GM18505 (cell line): ENCODE measurements at regions not wholly inside any gene's neighbourhood (a gene's known extent, or its start where the extent isn't known, plus 50 kb on each side); places are given as distances from the start of the nearest gene placed in this dataset.

Source experiments
- ATAC-seq: cut with Tn5 transposase; IDR thresholded peaks from one replicate; pipeline ENCODE4 v1.9.1; 2021; ENCODE audit not compliant: unreplicated experiment
- POLR2A ChIP-seq: IDR thresholded peaks from 4 replicates; pipeline ENCODE4 v1.6.1; 2011; ENCODE audit warnings: borderline replicate concordance; ENCODE audit not compliant: insufficient read depth, insufficient read length; ENCODE audit errors: extremely low read depth

DNA sequence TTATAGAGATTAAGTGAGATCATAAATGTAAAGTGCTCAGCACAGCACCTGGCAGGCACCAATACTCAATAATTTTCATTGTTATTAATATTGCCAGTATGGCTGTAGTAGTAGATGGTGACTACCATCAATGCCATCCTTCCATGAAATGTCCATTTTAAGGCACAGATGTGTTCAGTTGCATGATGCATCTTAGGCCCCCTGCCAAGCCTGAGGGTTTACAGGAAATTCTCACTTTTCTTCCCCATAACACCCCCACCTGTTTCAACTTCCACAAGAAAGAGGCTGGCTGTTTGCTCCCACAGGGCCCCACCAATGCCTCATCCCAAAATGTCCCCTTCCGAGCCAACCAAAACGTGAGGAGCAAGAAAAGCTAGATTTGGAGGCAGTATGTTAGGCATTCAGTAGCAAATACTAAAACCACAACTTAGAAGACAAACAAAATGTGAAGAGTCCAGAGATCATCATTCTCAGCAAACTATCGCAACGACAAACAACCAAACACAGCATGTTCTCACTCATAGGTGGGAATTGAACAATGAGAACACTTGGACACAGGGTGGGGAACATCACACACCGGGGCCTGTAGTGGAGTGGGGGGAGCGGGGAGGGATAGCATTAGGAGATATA is 110.6 kb upstream of the NHSL1 start:
- ATAC-seq = no peak
- TF ChIP-seq POLR2A = no peak

DNA sequence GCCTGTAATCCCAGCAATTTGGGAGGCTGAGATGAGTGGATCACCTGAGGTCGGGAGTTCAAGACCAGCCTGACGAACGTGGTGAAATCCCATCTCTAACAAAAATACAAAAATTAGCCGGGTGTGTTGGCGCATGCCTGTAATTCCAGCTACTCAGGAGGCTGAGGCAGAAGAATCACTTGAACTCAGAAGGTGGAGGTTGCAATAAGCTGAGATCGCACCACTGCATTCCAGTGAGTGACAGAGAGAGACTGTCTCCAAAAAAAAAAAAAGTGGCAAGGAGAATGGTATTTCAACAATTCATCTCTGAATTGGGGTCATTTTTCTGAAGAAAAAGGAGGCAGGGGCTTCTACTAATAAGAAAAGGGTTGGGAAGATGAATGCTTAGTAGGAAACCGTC is 111.5 kb upstream of the NHSL1 start:
- no peak for ATAC-seq
- no peak for TF ChIP-seq POLR2A

DNA sequence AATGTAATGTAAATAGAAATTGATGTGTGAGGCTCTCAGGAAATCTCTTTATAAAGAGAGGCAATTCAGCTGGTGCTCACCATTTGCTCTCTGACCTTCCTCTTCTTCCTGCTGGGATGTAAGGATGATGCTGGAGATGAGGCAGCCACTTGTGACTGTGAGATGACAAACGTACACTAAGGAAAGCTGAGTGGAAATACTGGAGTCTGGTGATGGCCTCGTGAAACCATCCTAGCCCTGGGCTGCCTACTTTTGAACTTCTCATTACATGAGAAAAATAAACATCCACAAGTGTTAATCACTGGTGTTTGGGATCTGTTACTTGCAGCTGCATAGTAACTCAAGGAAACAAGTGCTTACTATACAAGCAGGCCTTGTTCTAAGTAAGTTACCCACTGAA is 114.9 kb upstream of the NHSL1 start:
- TF ChIP-seq POLR2A = no peak
- no peak for ATAC-seq

DNA sequence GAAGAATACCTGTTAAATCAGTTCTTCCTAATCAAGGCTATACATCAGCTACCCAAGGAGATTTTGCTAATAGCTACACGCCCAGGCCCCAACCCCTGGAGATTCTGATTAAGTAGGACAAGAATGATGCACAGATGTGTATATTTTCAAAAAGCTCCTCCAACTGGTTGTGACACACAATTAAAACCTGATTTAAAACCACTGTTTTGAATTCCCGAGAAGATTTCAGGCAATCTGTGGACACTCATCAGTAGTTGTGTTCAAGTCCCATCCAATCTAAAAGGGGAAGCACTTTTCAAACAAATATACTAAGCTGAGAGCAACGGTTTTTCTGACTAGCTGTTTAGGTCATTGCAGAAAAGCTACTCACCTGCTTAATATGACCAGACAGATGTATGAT is 118.9 kb upstream of the NHSL1 start:
- no peak for TF ChIP-seq POLR2A
- ATAC-seq = no peak

DNA sequence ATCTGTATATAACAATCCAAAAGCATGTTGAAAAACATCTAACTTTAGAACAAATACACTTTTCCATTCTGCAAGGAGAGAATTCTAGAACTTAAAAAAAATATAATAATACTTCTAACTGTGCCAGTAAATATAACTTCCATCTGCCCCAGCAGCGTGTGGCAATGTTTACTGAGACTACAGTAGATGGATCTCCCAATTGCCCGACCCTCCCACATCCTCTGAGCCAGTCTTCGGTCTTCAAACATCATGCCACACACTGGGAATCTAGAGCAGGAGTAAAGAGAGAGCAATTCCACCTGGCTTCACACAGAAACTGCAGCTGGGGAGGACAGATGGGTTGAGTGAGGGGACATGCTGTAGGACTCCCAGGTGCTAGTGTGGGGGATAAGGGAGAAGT is 121.3 kb upstream of the NHSL1 start:
- no peak for TF ChIP-seq POLR2A
- no peak for ATAC-seq

DNA sequence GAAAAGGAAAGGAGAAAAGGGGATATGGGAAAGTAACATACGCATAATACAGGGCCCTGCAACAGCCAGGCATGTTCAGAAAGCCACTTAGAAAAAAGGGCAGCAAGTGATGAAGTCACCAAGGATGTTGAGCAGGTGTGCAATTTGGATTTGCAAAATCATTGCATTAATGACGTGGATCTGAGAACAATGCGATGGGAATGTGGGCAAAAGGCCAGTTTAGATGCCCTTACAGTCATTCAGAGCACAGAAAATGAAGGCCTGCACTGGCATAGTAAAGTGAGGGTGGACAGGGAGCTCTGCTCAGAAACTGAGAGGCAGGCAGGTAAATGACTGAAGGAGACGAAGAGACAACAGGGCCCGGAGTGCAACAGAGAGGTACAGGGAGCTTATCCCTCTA is 123.7 kb upstream of the NHSL1 start:
- no peak for TF ChIP-seq POLR2A
- ATAC-seq = no peak

DNA sequence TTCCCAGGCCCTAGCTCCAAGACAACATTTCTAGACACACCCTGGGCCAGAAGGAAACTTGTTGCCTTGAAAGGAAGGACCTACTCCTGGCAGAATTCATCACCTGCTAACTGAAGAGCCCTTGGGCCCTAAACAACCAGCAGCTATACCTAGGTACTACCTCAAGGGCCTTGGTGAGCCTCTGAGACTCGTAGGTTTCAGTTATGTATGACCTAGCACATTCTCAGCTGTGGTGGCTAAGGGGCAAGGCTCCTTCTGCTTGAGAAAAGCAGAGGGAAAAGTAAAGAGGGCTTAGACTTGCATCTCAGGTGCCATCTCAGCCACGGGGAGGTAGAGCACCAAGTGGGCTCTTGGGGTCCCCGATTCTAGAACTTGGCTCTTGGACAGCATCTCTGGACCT is 132.3 kb upstream of the NHSL1 start:
- no peak for TF ChIP-seq POLR2A
- ATAC-seq = no peak

DNA sequence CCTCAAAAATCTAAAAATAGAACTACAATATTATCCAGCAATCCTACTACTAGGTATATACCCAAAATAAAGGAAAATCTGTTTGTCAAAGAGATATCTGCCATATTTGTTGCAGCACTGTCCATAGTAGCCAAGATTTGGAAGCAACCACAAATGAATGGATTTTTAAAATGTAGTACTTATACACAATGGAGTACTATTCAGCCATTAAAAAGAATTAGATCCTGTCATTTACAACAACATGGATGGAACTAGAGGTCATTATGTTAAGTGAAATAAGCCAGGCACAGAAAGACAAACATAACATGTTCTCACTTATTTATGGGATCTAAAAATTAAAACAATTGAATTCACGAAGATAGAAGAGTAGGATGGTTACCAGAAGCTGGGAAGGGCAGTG is 135.7 kb upstream of the CCDC28A start:
- no peak for ATAC-seq
- no peak for TF ChIP-seq POLR2A

DNA sequence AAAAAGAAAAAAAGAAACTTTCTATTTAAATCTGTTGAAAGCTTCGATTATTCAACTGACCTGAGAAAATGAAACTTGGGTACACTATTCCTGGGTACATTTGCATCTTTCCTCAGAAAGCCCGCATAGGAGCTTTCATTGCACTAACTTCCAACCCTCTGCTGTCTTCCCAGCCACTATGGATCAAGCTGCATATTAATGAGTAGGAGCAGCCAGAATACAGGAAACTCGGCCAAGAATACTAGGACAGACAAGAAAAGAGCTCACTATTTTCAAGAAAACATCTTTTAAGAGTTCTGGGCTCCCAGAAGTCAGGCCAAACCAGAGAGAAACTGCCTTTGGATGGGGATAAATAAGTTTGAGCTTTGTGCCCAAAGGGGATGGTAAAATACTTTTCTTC is 135.0 kb upstream of the CCDC28A start:
- no peak for ATAC-seq
- TF ChIP-seq POLR2A = no peak

DNA sequence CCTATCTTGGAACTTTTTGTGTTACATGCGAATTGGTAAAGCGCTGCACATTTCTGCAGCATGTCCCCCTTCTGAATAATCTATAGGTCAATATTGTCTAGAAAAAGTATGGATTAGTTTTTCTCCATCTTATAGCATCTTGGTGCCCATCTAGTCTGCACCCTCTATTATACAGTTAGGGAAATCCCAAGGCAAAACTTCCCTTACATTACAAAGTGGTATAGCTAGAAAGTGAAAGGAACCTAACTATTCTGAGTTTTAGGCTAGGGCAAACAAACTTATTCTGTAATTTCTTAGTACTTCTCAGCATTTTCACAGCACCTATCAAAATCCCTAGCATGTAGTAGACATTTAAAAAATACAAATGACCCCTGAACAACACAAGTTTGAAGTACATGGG is 133.5 kb upstream of the CCDC28A start:
- ATAC-seq = no peak
- TF ChIP-seq POLR2A = no peak

DNA sequence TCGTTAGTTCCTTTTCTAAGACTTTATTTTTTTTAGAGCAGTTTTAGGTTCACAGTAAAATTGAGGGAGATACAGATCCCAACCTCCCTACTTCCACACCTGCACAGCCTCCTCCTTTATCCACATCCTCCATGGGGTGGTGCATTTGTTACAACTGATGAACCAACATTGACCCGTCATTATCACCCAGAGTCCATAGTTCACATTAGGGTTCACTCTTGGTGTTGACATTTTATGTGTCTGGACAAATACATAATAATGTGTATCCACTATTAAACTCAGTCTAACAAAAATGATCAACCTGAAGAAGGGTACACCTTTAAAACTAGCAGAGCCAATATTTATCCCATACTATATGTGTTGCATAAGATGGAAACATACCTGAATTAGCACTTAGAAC is 130.4 kb upstream of the CCDC28A start:
- TF ChIP-seq POLR2A = no peak
- ATAC-seq = no peak

DNA sequence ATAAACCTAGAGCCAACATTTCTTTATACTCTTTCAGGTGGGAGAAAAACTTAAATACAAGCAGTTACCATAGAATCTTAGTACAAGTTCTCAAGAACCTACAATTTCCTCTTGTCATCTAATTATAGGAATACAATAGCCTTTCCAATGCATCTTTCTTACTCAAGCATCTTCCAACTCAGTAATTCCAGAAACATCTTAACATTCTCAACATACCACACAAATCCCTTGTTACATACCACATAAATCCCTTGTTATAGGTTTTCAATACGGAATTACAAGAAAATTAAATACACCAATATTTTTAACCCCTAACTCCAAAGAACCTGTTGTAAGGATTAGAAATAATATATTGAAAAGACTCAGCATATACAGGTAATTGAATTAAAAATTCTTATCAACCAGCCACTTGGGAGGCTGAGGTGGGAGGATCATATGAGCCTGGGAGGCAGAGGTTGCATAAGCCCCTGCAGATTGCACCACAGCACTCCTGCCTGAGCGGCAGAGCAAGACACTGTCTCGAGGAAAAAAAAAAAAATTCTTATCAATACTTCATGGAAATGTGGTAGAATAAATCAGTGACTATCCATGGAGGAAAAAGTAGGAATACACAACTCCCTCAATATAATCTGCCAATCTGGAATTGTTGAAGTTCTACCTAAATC is 127.5 kb upstream of the CCDC28A start:
- no peak for TF ChIP-seq POLR2A
- no peak for ATAC-seq

DNA sequence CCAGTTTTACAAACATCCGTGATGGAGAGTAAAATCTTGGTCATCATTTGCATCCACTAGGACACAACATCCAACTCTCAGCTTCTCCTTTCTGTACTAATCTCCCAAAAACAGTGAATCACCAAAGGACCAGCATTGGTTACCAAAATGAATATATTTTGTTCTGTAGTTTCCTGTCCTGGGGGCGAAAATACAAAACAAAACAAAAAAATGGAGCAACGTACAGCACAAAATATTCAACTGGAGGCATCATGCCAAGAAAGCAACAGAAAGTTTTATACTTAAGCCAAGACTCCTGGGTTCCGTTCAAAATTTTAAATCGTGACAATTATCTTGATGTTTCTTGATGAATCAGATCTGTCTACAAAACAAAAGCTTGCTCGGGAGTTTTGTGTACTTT is 126.6 kb upstream of the CCDC28A start:
- ATAC-seq = no peak
- TF ChIP-seq POLR2A = no peak

DNA sequence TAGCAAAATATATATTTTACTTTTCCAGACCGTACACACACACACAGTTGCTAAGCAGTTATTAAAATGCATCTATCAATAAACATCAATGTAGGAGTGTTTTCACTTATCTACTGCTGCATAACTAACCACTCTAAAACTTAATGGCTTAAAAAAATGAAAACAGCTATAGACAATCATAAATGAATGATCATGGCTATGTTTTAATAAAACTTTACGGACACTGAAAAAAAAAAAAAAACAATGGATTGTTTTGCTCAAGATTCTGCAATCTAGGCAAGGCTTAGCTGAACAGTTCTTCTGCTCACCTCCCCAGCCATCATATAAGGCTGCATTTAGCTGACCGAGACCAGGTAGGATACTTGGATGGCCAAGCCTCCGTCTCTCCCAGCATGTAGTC is 125.4 kb upstream of the CCDC28A start:
- no peak for TF ChIP-seq POLR2A
- ATAC-seq = no peak

DNA sequence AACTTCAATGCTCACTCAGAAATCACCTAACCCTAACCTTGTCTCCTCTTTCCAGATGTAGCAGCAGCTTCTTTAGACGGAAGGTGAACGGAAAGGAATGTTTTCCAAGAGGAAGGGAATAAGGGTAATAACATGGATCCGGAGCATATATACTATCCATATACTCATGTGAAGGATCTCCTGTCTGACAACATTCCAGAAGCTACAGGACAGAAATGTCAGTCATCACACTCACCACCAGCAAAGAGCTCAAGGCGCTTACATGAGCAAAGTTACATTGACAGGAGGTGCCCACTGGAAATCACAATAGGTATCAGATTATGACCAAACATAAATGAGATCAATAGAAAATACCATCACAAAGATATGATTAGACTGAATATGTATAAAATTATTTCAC is 122.1 kb upstream of the CCDC28A start:
- ATAC-seq = no peak
- TF ChIP-seq POLR2A = no peak
